Muscle layer of colon (tissue), 2 donors: ENCODE measurements at regions not wholly inside any gene's neighbourhood (a gene's known extent, or its start where the extent isn't known, plus 50 kb on each side); places are given as distances from the start of the nearest gene placed in this dataset.

Experiments
- H3K27ac ChIP-seq: one replicate; pipeline ENCODE4 v1.7.0; 2013; ENCODE audit warnings: low read depth, mild to moderate bottlenecking, low read length, moderate library complexity
- H3K27me3 ChIP-seq, 2 donors: one replicate each; pipeline ENCODE4 v1.7.0; 2013; ENCODE audit warnings: low read length in 2 of 2, mild to moderate bottlenecking in 2 of 2; ENCODE audit not compliant: insufficient read depth in 2 of 2, control insufficient read depth in 1 of 2
- H3K36me3 ChIP-seq: one replicate; pipeline ENCODE4 v1.7.0; 2013; ENCODE audit warnings: mild to moderate bottlenecking, low read length; ENCODE audit not compliant: insufficient read depth
- H3K4me1 ChIP-seq: one replicate; pipeline ENCODE4 v1.7.0; 2013; ENCODE audit warnings: mild to moderate bottlenecking, low read length; ENCODE audit not compliant: insufficient read depth
- H3K4me3 ChIP-seq, 2 donors: one replicate each; pipeline ENCODE4 v1.7.0; 2013; ENCODE audit warnings: low read length in 2 of 2, low read depth in 1 of 2, mild to moderate bottlenecking in 1 of 2, moderate library complexity in 1 of 2
- H3K9ac ChIP-seq: one replicate; pipeline ENCODE4 v1.7.0; 2013; ENCODE audit warnings: low read length
- H3K9me3 ChIP-seq: one replicate; pipeline ENCODE4 v1.7.0; 2013; ENCODE audit warnings: mild to moderate bottlenecking, low read length
- donor health status: abdominal sarcoma.
- donor health status: Adenocarcinoma of cecum.

DNA sequence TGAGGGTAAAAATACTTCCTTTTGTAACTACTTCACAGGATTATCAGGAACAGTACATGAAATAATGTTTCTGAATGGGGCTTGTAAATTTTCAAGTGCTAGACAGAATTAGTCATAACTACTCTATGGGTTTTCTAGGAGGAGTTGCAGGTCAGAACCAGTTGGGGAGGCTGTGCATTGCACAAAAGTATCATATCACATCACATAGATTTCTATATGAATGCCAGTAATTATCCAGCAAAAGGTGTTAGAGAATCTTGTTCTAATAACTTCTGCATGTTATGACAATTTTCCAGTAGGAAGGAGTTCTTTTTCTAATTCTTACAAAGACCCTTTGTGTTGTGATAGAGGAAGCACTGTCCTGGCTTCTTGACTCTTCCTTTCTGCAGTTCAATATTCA is 551.6 kb downstream of the COL12A1 start:
- H3K4me1 ChIP-seq: no peaks in the 10 kb centered on the region
- H3K9me3 ChIP-seq: no peaks in the 10 kb centered on the region
- H3K9ac ChIP-seq: no peak overlapping the region
- no peak overlapping the region for H3K4me3 ChIP-seq
- H3K36me3 ChIP-seq: no peaks in the 10 kb centered on the region
- no peaks in the 10 kb centered on the region for H3K27me3 ChIP-seq
- H3K27ac ChIP-seq: no peak overlapping the region

DNA sequence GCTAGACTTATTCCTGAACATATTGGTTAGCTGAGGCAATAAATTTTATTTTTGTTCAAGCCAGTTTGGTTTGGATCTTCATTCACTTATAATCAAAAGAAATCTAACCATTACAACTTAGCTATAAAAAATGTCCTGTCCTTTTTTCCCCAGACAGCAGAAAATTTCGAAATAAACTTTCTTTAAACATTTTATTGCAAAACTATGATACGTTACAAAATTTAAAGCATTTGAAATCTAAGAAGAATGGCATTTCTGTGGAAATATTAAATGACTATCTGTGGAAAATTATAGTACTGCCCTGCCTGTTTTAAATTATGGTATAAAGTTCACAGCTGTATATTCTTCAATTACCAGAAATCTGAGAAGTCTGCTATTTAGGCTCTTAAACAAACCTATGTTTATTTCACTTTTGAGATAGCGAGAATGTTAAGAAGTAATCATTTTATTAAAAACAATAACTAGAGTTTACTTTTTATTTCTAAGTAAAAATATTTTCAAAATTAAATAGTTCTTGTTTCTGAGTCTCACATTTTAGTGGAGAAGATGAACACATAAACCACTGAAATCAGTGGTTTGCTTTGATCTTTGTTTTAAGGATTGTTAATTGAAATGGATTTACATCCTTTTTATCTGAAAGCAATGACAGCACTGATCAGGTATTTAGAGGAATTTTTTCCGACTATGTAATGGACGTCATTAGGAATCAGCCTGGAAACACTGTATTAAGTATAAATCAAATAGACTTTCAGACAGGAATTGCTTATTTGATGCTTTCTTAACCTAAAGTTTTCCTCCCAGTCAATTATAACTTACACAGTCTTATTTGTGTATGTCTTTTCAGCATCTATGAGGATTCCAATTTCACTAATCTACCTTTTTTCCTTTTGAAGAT is 553.7 kb downstream of the COL12A1 start:
- Histone ChIP-seq H3K9me3 (no peaks in the 10 kb centered on the region), H3K27ac (no peak overlapping the region), H3K4me3 (no peak overlapping the region), H3K4me1 (no peaks in the 10 kb centered on the region), H3K9ac (no peak overlapping the region), H3K27me3 (no peaks in the 10 kb centered on the region), H3K36me3 (no peaks in the 10 kb centered on the region)

DNA sequence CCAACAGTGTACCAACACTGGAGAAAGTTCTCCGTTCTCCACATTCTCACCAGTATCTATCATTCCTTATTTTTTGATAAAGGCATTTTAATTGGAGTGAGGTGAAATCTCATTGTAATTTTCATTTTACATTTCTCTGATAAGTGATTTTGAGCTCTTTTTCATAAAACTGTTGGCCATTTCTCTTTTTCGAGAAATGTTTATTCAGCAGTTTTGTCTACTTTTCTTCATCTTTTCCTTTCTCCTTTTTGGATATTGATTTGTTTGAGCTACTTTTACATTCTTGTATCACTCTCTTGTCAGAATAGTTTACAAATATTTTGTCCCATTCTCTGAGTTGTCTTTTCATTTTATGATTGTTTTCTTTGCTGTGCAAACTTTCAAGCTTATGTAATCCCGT is 555.2 kb downstream of the COL12A1 start:
- Histone ChIP-seq H3K27me3 (no peaks in the 10 kb centered on the region), H3K4me1 (no peaks in the 10 kb centered on the region), H3K9me3 (no peaks in the 10 kb centered on the region), H3K27ac (no peak overlapping the region), H3K36me3 (no peaks in the 10 kb centered on the region), H3K4me3 (no peak overlapping the region), H3K9ac (no peak overlapping the region)

DNA sequence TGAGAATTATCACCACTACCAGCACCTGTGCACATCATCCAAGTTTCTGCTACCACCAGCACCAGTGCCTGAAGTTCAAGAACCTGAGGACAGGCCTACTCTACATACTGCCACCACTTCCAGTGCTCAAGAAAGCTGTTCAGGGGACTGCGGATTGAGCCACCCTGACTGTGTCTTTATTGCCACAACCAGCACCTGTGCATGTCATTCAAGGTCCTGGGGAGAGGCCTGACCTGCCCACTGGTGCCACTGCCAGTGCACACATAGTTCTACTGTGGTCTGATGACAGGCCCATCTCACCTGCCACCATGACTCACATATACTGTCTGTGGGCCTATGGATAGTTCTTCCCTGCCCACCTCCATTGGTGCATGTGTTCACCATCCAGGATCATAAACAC is 559.4 kb downstream of the COL12A1 start:
- Histone ChIP-seq H3K9me3 (no peaks in the 10 kb centered on the region), H3K4me3 (no peak overlapping the region), H3K27ac (no peak overlapping the region), H3K4me1 (no peaks in the 10 kb centered on the region), H3K9ac (no peak overlapping the region), H3K27me3 (no peaks in the 10 kb centered on the region), H3K36me3 (no peaks in the 10 kb centered on the region)

DNA sequence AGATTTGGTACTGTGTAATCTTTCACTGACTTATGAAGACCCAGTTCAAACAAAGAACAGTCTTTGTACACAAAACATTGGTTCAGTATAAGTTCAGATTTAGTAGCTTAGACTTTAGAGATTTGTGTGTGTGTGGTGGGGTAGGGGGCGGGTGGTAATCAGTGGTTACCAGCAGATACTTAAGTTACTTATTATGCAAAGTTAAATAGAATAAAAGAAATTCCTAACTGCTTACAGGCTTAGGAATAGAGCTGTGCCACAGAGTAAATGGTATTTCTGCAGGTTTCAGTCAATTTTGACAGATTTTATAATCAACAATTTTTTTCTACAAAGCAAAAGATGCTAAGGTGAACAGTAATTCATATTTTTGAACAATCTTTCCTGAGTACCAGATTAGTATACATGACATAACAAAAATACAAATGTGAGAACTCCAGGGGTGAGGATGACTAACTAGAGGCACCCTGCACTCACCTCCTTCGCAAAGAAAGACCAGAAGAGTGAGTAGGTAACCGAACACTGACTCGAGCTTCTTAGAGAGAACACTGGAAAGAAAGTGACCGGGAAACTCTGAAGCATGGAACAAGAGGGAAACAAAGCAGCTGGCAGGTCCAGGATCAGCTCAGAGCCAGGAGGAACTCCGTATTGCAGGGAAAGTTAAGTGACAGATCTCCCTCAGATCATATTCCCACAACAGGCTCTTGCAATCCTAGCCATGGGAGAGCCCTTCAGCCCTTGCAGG is 560.6 kb downstream of the COL12A1 start:
- H3K27me3 ChIP-seq: no peaks in the 10 kb centered on the region
- no peak overlapping the region for H3K9ac ChIP-seq
- H3K4me3 ChIP-seq: no peak overlapping the region
- H3K27ac ChIP-seq: no peak overlapping the region
- no peaks in the 10 kb centered on the region for H3K36me3 ChIP-seq
- no peaks in the 10 kb centered on the region for H3K9me3 ChIP-seq
- H3K4me1 ChIP-seq: no peaks in the 10 kb centered on the region

DNA sequence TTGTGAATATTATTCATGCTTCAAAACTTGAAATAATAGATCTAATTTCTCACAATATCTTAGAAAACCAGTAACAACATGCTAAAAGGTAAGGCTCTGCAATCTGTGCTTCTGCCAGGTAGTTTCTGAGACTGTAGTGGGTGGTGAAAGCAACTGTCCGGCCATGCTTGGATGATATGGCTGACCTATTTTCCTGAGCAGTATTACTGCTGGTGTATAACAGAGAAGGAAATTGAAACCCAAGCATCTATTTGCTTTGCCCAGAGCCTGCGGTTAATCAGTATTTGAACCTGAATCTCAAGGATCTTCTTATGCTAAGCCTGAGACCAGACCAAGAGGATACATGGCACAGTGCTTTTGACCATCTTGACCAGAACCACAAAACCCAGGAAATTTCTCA is 563.8 kb downstream of the COL12A1 start:
- H3K27me3 ChIP-seq: no peaks in the 10 kb centered on the region
- no peaks in the 10 kb centered on the region for H3K36me3 ChIP-seq
- no peak overlapping the region for H3K27ac ChIP-seq
- no peaks in the 10 kb centered on the region for H3K4me1 ChIP-seq
- no peak overlapping the region for H3K9ac ChIP-seq
- no peaks in the 10 kb centered on the region for H3K9me3 ChIP-seq
- H3K4me3 ChIP-seq: no peak overlapping the region

DNA sequence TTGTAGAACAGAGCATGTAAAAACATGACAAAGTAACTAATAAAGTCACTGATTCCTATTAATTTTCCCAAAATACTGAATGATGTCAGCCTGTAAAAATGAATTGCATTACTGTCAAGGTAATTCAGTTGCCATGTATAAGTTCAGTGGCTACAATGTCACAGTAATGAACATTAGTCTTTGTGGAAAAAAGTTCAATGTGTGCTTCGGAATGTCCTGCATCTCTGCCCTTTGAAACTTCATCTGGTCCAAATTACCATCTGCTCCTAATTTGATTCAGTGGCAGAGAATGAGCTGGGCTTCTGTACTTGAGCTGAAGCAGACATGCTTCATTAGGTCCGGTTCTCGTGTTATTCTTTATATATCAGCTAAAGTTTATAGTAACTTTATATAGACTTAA is 567.4 kb downstream of the COL12A1 start:
- Histone ChIP-seq H3K27me3 (no peaks in the 10 kb centered on the region), H3K4me1 (no peaks in the 10 kb centered on the region), H3K4me3 (no peak overlapping the region), H3K9me3 (no peaks in the 10 kb centered on the region), H3K27ac (no peak overlapping the region), H3K9ac (no peak overlapping the region), H3K36me3 (no peaks in the 10 kb centered on the region)

DNA sequence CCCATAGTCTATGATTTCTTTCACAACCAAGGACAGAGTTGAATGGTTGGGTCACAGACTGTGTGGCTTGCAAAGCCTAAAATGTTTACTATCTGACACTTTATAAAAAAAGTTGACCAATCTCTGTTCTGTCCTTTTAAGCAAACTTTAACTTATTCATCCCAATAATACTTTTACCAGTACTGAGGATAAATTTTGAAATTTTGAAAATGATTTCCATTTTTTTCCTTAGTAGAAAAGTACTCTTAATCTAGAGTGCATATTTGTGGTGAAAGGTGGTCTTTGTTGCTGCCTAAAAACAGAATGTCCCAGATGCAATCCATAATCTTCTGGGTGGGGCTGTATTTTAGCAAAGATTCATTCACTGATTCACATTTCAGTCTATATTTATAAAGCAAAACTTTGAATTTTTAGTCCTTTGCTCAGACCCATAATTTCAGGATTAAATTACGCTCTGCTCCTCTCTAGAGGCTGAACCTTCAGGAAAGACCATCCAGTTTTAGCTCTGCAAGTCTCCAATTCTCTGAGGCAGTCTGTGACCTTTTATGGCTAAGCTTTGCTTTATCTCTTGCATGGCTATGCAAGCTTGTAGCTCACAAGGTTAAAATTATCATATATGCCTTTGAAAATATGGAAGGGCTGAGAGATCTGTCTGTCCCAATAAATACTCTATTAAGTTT is 573.5 kb downstream of the COL12A1 start:
- no peaks in the 10 kb centered on the region for H3K36me3 ChIP-seq
- no peaks in the 10 kb centered on the region for H3K4me1 ChIP-seq
- no peaks in the 10 kb centered on the region for H3K27me3 ChIP-seq
- no peak overlapping the region for H3K9ac ChIP-seq
- H3K9me3 ChIP-seq: no peaks in the 10 kb centered on the region
- H3K4me3 ChIP-seq: no peak overlapping the region
- no peak overlapping the region for H3K27ac ChIP-seq

DNA sequence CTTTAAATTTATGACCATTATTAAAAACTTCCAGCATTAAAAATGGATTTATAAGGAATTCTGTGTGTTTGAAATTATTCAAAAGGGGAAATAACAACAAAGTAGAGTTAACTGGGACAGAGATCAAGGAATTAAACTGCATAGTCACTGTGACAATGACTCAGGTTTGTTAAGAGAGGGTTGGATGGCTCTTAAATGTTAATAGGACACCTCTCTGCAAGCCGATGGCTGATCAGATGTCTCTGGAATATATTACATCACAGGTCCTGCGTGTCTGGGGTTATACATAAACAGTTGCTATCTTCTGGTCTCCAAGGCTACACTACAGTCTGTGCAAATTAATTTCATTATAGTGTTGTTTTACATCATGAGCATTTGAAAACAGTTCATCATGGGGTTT is 574.3 kb downstream of the COL12A1 start:
- Histone ChIP-seq H3K27me3 (no peaks in the 10 kb centered on the region), H3K27ac (no peak overlapping the region), H3K4me1 (no peaks in the 10 kb centered on the region), H3K36me3 (no peaks in the 10 kb centered on the region), H3K9ac (no peak overlapping the region), H3K4me3 (no peak overlapping the region), H3K9me3 (no peaks in the 10 kb centered on the region)

DNA sequence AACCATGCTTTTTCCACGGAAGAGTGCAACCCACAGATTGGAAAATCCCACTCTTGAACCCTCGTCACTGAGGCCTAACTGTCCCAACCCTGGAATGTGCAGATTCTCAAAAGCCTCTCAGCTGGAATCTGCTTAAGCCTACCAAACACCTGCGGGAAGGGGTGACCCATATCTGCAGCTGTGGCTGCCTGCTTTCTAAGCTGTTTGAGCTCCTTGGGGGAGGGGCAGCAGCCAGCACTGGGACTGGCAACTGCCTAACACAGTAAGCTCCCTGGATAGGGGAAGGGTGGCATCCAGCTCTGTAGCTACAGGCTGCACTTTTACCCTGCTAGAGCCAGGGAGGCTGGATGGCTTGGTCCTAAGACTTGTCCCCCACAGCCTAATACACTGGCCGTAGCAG is 579.6 kb downstream of the COL12A1 start:
- Histone ChIP-seq H3K9ac (no peak overlapping the region), H3K4me1 (no peaks in the 10 kb centered on the region), H3K9me3 (no peaks in the 10 kb centered on the region), H3K27me3 (no peaks in the 10 kb centered on the region), H3K36me3 (no peaks in the 10 kb centered on the region), H3K4me3 (no peak overlapping the region), H3K27ac (no peak overlapping the region)

DNA sequence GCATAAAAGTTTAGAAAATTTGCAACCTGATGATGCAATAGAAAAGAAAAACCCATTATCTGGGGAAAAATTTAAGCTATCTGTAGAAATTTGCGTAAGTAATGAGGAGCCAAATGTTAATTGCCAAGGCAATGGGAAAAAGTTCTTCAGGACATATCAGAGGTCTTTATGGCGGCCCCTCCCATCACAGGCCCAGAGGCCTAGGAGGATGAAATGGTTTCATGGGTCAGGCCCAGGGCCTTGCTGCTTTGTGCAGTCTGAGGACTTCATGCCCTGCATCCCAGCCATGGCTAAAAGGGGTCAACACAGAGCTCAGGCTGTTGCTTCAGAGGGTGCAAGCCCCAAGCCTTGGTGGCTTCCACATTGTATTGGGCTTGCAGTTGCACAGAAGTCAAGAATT is 582.8 kb downstream of the COL12A1 start:
- Histone ChIP-seq H3K9me3 (no peaks in the 10 kb centered on the region), H3K4me3 (no peak overlapping the region), H3K27ac (no peak overlapping the region), H3K9ac (no peak overlapping the region), H3K4me1 (no peaks in the 10 kb centered on the region), H3K36me3 (no peaks in the 10 kb centered on the region), H3K27me3 (no peaks in the 10 kb centered on the region)
